T-helper 1 cell (primary cell): ENCODE measurements at regions not wholly inside any gene's neighbourhood (a gene's known extent, or its start where the extent isn't known, plus 50 kb on each side); places are given as distances from the start of the nearest gene placed in this dataset.

Source experiments
- DNase-seq, 5 donors: peaks; one replicate each; pipeline ENCODE4 v3.0.0-alpha.2; 2012 to 2020

GRCh38 chr20:50344232-50345071, 153.8 kb downstream of the CEBPB start:
- DNase-seq: peak in 1 of 5 donors; percentile 25

GRCh38 chr20:50345712-50346373, 155.2 kb downstream of the CEBPB start:
- DNase-seq: no peak

DNA sequence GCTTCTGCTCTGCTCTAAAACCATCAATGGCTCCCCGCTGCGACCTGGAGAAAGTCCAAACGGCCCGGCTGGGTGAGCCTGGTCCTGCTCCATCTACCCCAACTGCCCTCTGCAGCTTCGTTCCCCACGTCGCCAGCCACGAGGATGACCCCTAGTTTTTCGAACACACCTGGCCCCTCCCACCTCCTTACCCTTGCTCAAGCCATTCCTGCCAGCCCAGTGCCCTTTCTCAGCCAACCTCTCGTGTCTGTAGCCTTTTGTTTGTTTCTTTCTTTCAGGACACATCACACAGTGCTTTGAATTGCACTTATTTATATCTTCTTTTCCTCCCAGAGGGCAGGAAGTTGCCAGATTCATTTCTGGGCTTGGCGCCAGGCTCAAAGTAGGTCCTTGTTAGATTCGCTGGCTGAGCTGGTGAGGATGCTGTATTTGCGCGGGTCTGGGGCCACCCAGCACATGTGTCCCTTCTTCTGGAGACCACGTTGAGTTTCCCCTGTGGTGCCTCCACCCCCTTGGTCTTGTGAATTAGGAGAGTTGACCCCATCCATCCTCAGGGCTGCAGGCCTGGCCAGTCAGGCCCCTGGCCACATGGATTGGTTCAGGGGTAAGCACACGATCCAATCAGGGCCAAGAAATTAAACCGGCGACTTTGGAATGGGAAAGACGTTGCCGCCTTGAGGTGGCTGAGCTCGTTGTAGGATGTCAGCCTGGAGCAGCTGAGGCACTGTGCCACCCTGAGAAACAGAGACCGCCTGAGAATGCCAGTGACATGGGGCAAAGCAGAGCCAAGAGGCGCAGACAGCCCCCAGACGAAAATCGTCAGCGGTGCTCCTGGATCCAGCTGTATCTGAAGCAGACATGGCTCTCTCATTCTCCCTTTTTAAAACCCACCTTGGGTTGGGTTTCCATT, 156.0 kb downstream of the CEBPB start:
- peak in 1 of 5 donors; percentile 34 for DNase-seq

GRCh38 chr20:50347284-50348063, 156.8 kb downstream of the CEBPB start:
- DNase-seq: no peak

DNA sequence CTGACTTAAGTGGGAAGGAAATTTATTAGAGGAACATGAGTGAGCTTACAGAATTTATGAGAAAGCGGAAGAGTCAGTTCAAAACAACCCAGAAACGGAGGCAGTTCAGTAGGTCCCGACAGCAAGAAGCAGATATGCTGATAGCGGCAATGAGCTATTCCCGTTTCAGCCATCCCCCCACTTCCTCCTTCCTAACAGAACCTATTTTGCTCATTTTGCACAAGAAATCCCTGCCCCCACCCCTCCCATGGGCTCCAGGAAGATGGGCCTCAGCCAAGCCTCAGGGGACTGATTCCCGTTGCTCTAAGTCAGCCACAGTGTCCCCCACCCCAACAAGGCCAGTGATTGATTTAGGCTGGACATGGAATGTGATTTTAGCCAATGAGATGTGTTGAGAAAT, 157.5 kb downstream of the CEBPB start:
- DNase-seq: no peak

DNA sequence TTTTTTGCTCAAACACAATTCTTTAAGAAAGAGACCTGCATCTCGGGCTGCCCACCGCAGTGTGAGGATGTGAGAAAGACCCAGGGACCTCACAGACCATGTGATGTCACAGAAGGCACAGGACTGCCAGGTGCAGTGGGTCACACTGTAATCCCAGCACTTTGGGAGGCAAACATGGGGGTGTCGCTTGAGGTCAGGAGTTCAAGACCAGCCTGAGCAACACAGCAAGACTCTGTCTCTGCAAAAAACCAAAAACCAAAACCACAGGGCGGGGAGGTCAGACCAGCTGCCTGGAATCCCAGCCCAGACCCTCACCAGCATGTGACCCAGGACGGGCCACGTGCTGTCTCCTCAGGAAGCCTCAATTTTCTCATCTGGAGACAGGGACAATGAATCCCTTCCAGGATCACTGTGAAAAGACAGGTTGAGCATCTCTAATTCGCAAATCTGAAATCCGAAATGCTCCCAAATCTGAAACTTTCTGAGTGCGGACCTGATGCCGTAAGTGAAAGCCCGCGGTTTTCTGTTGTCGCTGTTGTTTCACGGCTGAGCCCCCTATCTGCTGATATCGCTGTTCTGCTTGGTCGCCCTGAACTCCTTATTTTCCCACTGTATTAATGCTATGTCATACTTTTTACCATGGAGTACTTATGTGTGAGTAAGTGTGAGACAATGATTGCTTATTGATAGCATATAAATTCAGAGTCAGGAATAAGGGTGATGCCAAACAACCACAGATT, 159.5 kb upstream of the PTPN1 start:
- DNase-seq: no peak

DNA sequence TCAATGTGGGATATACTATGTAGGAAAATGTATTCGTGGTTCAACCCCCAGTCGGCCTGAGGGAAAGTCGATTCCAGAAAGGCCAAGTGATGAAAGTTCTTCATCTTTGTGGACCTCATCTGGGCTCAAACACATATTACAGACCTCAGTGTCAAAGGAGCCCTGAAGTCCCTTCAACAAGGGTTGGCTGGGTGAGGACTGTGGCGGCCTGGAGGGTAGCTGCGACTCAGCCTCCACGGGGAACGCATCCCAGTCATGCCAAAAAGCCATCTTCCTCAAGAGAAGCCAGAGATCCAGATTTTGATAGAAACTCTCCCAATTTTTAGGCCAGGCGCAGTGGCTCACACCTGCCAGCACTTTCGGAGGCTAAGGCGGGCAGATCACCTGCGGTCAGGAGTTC, 158.6 kb upstream of the PTPN1 start:
- no peak for DNase-seq

DNA sequence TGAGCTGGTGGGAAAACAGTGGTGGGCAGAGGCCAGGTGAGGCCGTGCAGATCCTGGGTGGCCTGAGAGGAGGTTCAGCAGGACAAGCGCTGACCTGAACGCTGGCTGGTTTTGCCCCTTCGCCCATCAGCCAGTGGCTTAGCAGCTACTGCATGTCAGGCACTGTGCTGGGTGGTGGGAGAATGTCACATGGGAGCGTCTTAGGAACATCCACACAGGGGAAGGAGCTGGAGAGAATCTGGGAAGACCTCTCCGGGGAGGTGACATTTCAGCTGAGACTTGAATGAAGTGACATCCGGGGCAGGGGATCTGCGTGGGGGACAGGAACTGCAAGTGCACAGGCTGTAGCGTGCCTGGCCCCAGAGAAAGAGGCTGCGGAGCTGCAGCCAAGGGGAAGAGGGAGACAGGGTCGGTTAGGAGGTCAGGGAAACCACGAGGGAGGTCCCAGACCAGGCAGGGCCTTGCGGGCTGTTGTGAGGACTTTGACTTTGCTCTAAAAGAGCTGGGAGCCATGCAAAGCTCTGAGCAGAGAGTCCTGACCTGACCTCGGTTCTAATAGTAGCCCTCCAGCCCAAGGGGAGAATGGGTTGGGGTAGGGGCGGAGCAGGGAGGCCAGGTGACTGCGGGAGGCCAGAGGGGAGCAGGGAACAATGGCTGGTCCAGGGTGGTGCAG, 156.8 kb upstream of the PTPN1 start:
- no peak for DNase-seq

DNA sequence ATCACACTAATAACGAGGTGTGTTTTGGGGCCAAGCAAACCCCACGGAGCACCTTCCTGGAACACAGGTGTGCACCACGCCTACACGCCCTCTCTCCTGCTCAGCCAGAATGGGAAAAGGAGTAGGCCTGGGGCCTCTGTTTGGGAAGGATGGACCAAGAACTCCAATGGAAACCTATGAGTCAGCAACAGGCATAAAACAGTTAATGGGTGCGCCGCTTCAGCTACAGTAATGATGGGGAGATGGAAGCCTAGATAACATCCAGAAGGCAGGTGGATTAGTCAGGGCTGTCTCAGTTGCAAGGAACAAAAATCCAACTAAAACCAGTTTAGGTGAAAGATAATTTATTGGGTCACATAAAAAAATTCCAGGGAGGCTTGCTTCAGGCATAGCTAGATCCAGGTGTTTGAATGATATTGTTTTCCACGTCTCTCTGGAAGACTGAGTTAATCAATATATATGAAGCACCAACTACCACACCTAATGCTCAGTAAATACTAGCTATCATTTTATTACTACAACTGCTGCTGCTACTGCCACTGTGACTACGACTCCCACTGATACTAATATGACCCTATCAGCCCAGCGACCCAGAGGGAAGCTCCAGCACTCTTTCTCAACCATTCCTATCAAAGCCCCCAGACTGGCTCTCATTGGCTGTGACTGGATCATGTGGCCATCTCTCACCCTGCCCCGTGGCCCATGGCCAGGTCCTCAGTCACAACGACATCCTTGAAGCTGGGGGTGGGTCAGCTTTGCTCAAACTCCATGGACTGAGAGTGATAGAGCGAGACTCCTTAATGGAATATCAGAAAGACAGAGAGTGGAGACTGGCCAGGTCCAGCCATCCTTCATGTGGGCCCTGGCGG, 155.2 kb upstream of the PTPN1 start:
- no peak for DNase-seq

GRCh38 chr20:50355590-50356524, 154.3 kb upstream of the PTPN1 start:
- no peak for DNase-seq

DNA sequence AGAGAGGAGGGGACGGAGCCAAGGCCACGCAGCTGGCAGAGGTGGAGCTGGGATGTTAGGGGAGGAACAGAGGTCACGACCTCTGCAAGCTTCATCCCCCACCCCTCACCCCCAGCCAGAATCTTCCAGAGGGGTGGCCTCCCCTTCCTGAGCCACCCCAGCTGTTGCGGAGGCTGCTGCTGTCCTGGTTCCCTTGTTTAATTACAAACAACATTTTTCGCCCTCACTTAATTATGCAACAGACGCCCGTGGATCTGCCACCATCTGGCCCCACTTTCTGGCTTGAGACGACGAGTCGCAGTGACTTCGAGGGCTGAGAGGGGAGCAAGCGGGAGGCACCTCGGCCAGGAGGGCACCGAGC, 153.7 kb upstream of the PTPN1 start:
- no peak for DNase-seq

- no peak for DNase-seq
Observed at GRCh38 chr20:50356962-50357782, 153.0 kb upstream of the PTPN1 start.

- no peak for DNase-seq
Observed at GRCh38 chr20:50357783-50358161, 152.4 kb upstream of the PTPN1 start.

GRCh38 chr20:50358166-50358565, 152.0 kb upstream of the PTPN1 start:
- DNase-seq: no peak

DNA sequence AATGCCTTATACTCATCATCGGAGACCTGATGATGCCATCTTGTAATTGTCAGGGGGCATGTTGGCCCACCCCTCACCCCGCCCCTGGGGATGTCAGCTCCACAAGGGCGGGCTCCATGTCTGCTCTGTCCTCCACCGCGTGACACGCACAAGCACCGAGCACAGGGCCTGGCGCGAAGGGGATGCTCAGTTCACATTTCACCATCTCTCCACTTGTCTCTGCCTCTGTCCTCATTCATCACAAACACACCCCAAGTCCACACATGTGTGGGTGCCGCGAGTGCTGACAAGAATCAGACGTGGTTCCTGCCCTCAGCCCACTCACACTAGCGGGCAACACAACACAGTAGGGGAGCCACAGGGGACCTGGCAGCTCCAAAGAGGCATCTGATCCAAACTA, 151.2 kb upstream of the PTPN1 start:
- no peak for DNase-seq

- DNase-seq: no peak
Observed at GRCh38 chr20:50359607-50360217, 150.5 kb upstream of the PTPN1 start.

- no peak for DNase-seq
Observed at GRCh38 chr20:50360218-50360672, 149.9 kb upstream of the PTPN1 start.

- no peak for DNase-seq
Observed at GRCh38 chr20:50360921-50361320, 149.3 kb upstream of the PTPN1 start.
